Panc1 (cell line): ENCODE measurements at regions not wholly inside any gene's neighbourhood (a gene's known extent, or its start where the extent isn't known, plus 50 kb on each side); places are given as distances from the start of the nearest gene placed in this dataset.
"Not testable (repeated sequence)": the region's sequence is repeated elsewhere in the genome, so short reads cannot be mapped to it uniquely, and the experiment has no call there.

Experiments used
- ATAC-seq: fragments of 200-7000 bp; cut with Tn5 transposase; 2 replicates; pipeline ENCODE4 v1.9.1; 2020; ENCODE audit warnings: mild to moderate bottlenecking, moderate library complexity
- BruUV-seq: library from RNA; stranded (reverse); fragments of 400-500 nt; replicated peaks from 2 replicates; lab custom pipeline; 2021; lab: Mats Ljungman, UMichigan
- CTCF ChIA-PET: fragments of 300-600 bp; sonication (Branson Sonifier 250); formaldehyde crosslinking; loops from one replicate; lab custom pipeline; 2022; ENCODE audit warnings: antibody characterized with exemption; lab: Charles Lee
- POLR2A ChIA-PET: fragments of 300-600 bp; sonication (Branson Sonifier 250); formaldehyde crosslinking; loops from one replicate; lab custom pipeline; 2022; ENCODE audit warnings: antibody characterized with exemption; lab: Charles Lee
- DNase-seq: peaks from one replicate; pipeline ENCODE4 v3.0.0-alpha.2; 2010; ENCODE audit warnings: low read depth, low spot score
- H3K27ac ChIP-seq: 2 replicates; pipeline ENCODE4 v1.5.1; 2011; ENCODE audit warnings: mild to moderate bottlenecking, low read length, inconsistent platforms
- H3K27me3 ChIP-seq: fragments of 200-500 bp; sonication (Bioruptor generic); 2 replicates; pipeline ENCODE4 v1.6.0; 2014; ENCODE audit warnings: low read length, inconsistent platforms; ENCODE audit not compliant: control insufficient read depth, insufficient read depth
- H3K36me3 ChIP-seq: fragments of 200-500 bp; sonication (Bioruptor generic); 2 replicates; pipeline ENCODE4 v1.5.1; 2014; ENCODE audit warnings: inconsistent platforms, mild to moderate bottlenecking, low read length, moderate library complexity; ENCODE audit not compliant: control insufficient read depth, insufficient read depth
- H3K4me1 ChIP-seq: 2 replicates; pipeline ENCODE4 v1.5.1; 2011; ENCODE audit warnings: inconsistent platforms, mild to moderate bottlenecking, low read length, moderate library complexity; ENCODE audit not compliant: control insufficient read depth, insufficient read depth
- H3K4me3 ChIP-seq, 2 experiments: 2 replicates each; pipeline ENCODE4 v1.5.1; 2011 to 2012; ENCODE audit warnings: low read depth in 2 of 2, low read length in 2 of 2, mild to moderate bottlenecking in 2 of 2, inconsistent platforms in 1 of 2, moderate library complexity in 1 of 2
- H3K9me3 ChIP-seq: fragments of 200-500 bp; sonication (Bioruptor generic); 2 replicates; pipeline ENCODE4 v1.5.1; 2014; ENCODE audit warnings: low read depth, mild to moderate bottlenecking, inconsistent platforms, low read length, moderate library complexity; ENCODE audit not compliant: control insufficient read depth, insufficient read depth
- CTCF ChIP-seq: fragments of 450-650 bp; IDR thresholded peaks from 2 replicates; pipeline ENCODE4 v1.5.1; 2017; ENCODE audit warnings: mild to moderate bottlenecking
- POLR2AphosphoS5 ChIP-seq: IDR thresholded peaks from 2 replicates; pipeline ENCODE4 v1.6.1; 2012; ENCODE audit warnings: mild to moderate bottlenecking, low read depth, low read length, moderate library complexity
- REST ChIP-seq, 2 experiments: IDR thresholded peaks; 2 replicates each; pipeline ENCODE4 v1.6.1; 2011 to 2012; ENCODE audit warnings: low read depth in 2 of 2, control low read depth in 1 of 2, low read length in 1 of 2, mild to moderate bottlenecking in 1 of 2, moderate library complexity in 1 of 2; ENCODE audit not compliant: insufficient read depth in 1 of 2
- SIN3A ChIP-seq: IDR thresholded peaks from 2 replicates; pipeline ENCODE4 v1.6.1; 2012; ENCODE audit warnings: low read depth, mild to moderate bottlenecking, low read length, moderate library complexity, borderline replicate concordance; ENCODE audit not compliant: insufficient read depth
- TCF7L2 ChIP-seq: IDR thresholded peaks from 2 replicates; pipeline ENCODE4 v1.6.1; 2011; ENCODE audit warnings: mild to moderate bottlenecking, low read depth, low read length, inconsistent platforms
- in situ Hi-C: cut with HindIII; loops from 2 replicates; pipeline ENCODE4 v1.10.0; 2016; ENCODE audit warnings: low sequenced_read_pairs, low pct_unique_long_range_greater_than_20kb
- intact Hi-C: fragments of 100-400 bp; cut with micrococcal nuclease; formaldehyde crosslinking; loops from one replicate; pipeline ENCODE4 v1.10.0; 2022; ENCODE audit not compliant: unreplicated experiment

GRCh38 chr13:26487781-26488180 is 69.7 kb upstream of the WASF3 start:
- DNase-seq = no peak
- H3K9me3 ChIP-seq = no peaks in the 10 kb centered on the region
- H3K27ac ChIP-seq = no peak overlapping the region
- no peaks in the 10 kb centered on the region for H3K4me1 ChIP-seq
- ATAC-seq = no peak
- intact Hi-C loops = no loop called here
- no peaks in the 10 kb centered on the region for H3K36me3 ChIP-seq
- no TSS peak for BruUV-seq
- in situ Hi-C loops = no loop called here
- TF ChIP-seq CTCF (no peak), TCF7L2 (no peak), POLR2AphosphoS5 (no peak), SIN3A (no peak)
- ChIA-PET CTCF (no interaction called here), POLR2A (no interaction called here)
- no peaks in the 10 kb centered on the region for H3K27me3 ChIP-seq
- no peak overlapping the region for H3K4me3 ChIP-seq

GRCh38 chr13:26488236-26489003 is 69.1 kb upstream of the WASF3 start:
- H3K4me3 ChIP-seq = no peak overlapping the region
- no peaks in the 10 kb centered on the region for H3K36me3 ChIP-seq
- ATAC-seq (no peak), DNase-seq (no peak)
- no peaks in the 10 kb centered on the region for H3K9me3 ChIP-seq
- H3K27ac ChIP-seq = no peak overlapping the region
- intact Hi-C loops = no loop called here
- BruUV-seq = no TSS peak
- no peaks in the 10 kb centered on the region for H3K4me1 ChIP-seq
- H3K27me3 ChIP-seq = no peaks in the 10 kb centered on the region
- in situ Hi-C loops = no loop called here
- CTCF ChIA-PET = no interaction called here
- TF ChIP-seq POLR2AphosphoS5 = no peak
- TF ChIP-seq SIN3A = no peak
- no peak for TF ChIP-seq REST (IDR thresholded peaks at IDR 0.05; ENCODE audit: insufficient read depth in 1 of 2, low read depth in 2 of 2, low read length in 1 of 2)
- TF ChIP-seq TCF7L2 = no peak
- TF ChIP-seq CTCF = no peak
- POLR2A ChIA-PET = no interaction called here

GRCh38 chr13:26492301-26492700 is 65.2 kb upstream of the WASF3 start:
- H3K4me1 ChIP-seq, BruUV-seq, CTCF ChIA-PET, ATAC-seq, in situ Hi-C loops, intact Hi-C loops, H3K36me3 ChIP-seq, POLR2A ChIA-PET, H3K27me3 ChIP-seq, DNase-seq, H3K27ac ChIP-seq, H3K9me3 ChIP-seq, H3K4me3 ChIP-seq: not testable (repeated sequence)
